ENCODE measurements at regions not wholly inside any gene's neighbourhood (a gene's known extent, or its start where the extent isn't known, plus 50 kb on each side); places are given as distances from the start of the nearest gene placed in this dataset.

GRCh38 chr13:73224703-73225102 is 165.9 kb downstream of the KLF5 start:
- no peak for TF ChIP-seq SIN3A (IDR thresholded peaks at IDR 0.05; ENCODE audit: borderline replicate concordance, insufficient read depth, low read length)
- TF ChIP-seq, protein P1, sequence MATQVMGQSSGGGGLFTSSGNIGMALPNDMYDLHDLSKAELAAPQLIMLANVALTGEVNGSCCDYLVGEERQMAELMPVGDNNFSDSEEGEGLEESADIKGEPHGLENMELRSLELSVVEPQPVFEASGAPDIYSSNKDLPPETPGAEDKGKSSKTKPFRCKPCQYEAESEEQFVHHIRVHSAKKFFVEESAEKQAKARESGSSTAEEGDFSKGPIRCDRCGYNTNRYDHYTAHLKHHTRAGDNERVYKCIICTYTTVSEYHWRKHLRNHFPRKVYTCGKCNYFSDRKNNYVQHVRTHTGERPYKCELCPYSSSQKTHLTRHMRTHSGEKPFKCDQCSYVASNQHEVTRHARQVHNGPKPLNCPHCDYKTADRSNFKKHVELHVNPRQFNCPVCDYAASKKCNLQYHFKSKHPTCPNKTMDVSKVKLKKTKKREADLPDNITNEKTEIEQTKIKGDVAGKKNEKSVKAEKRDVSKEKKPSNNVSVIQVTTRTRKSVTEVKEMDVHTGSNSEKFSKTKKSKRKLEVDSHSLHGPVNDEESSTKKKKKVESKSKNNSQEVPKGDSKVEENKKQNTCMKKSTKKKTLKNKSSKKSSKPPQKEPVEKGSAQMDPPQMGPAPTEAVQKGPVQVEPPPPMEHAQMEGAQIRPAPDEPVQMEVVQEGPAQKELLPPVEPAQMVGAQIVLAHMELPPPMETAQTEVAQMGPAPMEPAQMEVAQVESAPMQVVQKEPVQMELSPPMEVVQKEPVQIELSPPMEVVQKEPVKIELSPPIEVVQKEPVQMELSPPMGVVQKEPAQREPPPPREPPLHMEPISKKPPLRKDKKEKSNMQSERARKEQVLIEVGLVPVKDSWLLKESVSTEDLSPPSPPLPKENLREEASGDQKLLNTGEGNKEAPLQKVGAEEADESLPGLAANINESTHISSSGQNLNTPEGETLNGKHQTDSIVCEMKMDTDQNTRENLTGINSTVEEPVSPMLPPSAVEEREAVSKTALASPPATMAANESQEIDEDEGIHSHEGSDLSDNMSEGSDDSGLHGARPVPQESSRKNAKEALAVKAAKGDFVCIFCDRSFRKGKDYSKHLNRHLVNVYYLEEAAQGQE (IDR thresholded peaks at IDR 0.05; ENCODE audit: insufficient read depth in 1 of 2, low read depth in 2 of 2, low read length in 2 of 2), result no peak

Data from PFSK-1 (cell line).